A673 (cell line): ENCODE measurements at regions not wholly inside any gene's neighbourhood (a gene's known extent, or its start where the extent isn't known, plus 50 kb on each side); places are given as distances from the start of the nearest gene placed in this dataset.
"Not testable (repeated sequence)": the region's sequence is repeated elsewhere in the genome, so short reads cannot be mapped to it uniquely, and the experiment has no call there.

ENCODE experiments used
- EZH2 ChIP-seq: fragments of 200-600 bp; sonication (generic); IDR thresholded peaks from 2 replicates; pipeline ENCODE4 v1.6.1; 2017; ENCODE audit warnings: borderline replicate concordance, low read depth, mild to moderate bottlenecking, mixed read lengths, antibody characterized with exemption, low read length; ENCODE audit not compliant: poor library complexity, severe bottlenecking
- TF ChIP-seq, protein P1 (sequence below): fragments of 300-800, 200-600 bp; sonication (generic); conservative IDR thresholded peaks from 2 replicates; pipeline ENCODE4 v1.5.1; 2017; ENCODE audit warnings: low read depth, mild to moderate bottlenecking, antibody characterized with exemption, low read length, moderate library complexity, mixed read lengths

DNA sequence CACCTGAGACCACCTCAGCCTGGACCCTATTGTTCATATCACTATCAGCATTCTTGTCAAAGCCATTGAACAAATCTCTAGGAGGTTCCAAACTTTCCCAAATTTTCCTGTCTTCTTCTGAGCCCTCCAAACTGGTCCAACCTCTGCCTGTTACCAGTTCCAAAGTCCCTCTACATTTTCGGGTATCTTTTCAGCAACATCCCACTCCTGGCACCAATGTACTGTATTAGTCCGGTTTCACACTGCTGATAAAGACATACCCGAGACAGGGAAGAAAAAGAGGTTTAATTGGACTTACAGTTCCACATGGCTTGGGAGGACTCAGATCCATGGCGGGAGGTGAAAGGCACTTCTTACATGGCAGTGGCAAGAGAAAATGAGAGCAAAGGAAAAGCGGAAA lies 101.9 kb downstream of the ANXA2 start:
- not testable (repeated sequence) for TF ChIP-seq EZH2
- TF ChIP-seq, protein P1, sequence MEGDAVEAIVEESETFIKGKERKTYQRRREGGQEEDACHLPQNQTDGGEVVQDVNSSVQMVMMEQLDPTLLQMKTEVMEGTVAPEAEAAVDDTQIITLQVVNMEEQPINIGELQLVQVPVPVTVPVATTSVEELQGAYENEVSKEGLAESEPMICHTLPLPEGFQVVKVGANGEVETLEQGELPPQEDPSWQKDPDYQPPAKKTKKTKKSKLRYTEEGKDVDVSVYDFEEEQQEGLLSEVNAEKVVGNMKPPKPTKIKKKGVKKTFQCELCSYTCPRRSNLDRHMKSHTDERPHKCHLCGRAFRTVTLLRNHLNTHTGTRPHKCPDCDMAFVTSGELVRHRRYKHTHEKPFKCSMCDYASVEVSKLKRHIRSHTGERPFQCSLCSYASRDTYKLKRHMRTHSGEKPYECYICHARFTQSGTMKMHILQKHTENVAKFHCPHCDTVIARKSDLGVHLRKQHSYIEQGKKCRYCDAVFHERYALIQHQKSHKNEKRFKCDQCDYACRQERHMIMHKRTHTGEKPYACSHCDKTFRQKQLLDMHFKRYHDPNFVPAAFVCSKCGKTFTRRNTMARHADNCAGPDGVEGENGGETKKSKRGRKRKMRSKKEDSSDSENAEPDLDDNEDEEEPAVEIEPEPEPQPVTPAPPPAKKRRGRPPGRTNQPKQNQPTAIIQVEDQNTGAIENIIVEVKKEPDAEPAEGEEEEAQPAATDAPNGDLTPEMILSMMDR, result not testable (repeated sequence)
